Stimulated activated CD4-positive, alpha-beta T cell treated with anti-CD3 and anti-CD28 coated beads, TNF-alpha, amount 100 ng/mL, for 24 hours (primary cell): ENCODE measurements at regions not wholly inside any gene's neighbourhood (a gene's known extent, or its start where the extent isn't known, plus 50 kb on each side); places are given as distances from the start of the nearest gene placed in this dataset.

ENCODE experiments used
- DNase-seq, 3 experiments: peaks; one replicate each; pipeline ENCODE4 v3.0.0-alpha.2; 2020; ENCODE audit warnings: low read depth in 3 of 3

- DNase-seq: no peak
These were observed 706.0 kb downstream of the KCNA4 start for GRCh38 chr11:29310725-29311342.

GRCh38 chr11:29309992-29310391 is 706.8 kb downstream of the KCNA4 start:
- DNase-seq: no peak

- DNase-seq: no peak
These were observed 710.3 kb downstream of the KCNA4 start for GRCh38 chr11:29306527-29306926.

- DNase-seq: no peak
These were observed 711.2 kb downstream of the KCNA4 start for GRCh38 chr11:29305456-29306232.

- no peak for DNase-seq
These were observed 716.4 kb downstream of the KCNA4 start for GRCh38 chr11:29300420-29300819.

- no peak for DNase-seq
These were observed 720.1 kb downstream of the KCNA4 start for GRCh38 chr11:29296680-29297079.

GRCh38 chr11:29293825-29294224 is 723.0 kb downstream of the KCNA4 start:
- DNase-seq: no peak

- no peak for DNase-seq
These were observed 734.7 kb downstream of the KCNA4 start for GRCh38 chr11:29282088-29282487.

GRCh38 chr11:29281271-29281777 is 735.5 kb downstream of the KCNA4 start:
- DNase-seq: no peak

- DNase-seq: no peak
These were observed 736.4 kb downstream of the KCNA4 start for GRCh38 chr11:29280452-29280851.

- DNase-seq: no peak
These were observed 737.1 kb downstream of the KCNA4 start for GRCh38 chr11:29279716-29280115.

- no peak for DNase-seq
These were observed 744.7 kb downstream of the KCNA4 start for GRCh38 chr11:29272019-29272654.

- no peak for DNase-seq
These were observed 745.2 kb downstream of the KCNA4 start for GRCh38 chr11:29271616-29272015.

- no peak for DNase-seq
These were observed 748.1 kb downstream of the KCNA4 start for GRCh38 chr11:29268733-29269132.

GRCh38 chr11:29265792-29266191 is 751.0 kb downstream of the KCNA4 start:
- no peak for DNase-seq

- DNase-seq: no peak
These were observed 751.4 kb downstream of the KCNA4 start for GRCh38 chr11:29265381-29265780.

GRCh38 chr11:29263971-29264682 is 752.7 kb downstream of the KCNA4 start:
- no peak for DNase-seq

- DNase-seq: no peak
These were observed 755.0 kb downstream of the KCNA4 start for GRCh38 chr11:29261831-29262230.

- DNase-seq: no peak
These were observed 755.7 kb downstream of the KCNA4 start for GRCh38 chr11:29260939-29261705.

GRCh38 chr11:29258411-29258810 is 758.4 kb downstream of the KCNA4 start:
- DNase-seq: no peak

GRCh38 chr11:29256580-29256979 is 760.2 kb downstream of the KCNA4 start:
- DNase-seq: no peak
